RWPE2 (cell line): ENCODE measurements at regions not wholly inside any gene's neighbourhood (a gene's known extent, or its start where the extent isn't known, plus 50 kb on each side); places are given as distances from the start of the nearest gene placed in this dataset.
A peak's percentile ranks its signal among the peaks of the same experiment; 100 is the strongest.

Experiments
- ATAC-seq: fragments of 200-7000 bp; cut with Tn5 transposase; 3 replicates; pipeline ENCODE4 v1.9.1; 2021; ENCODE audit warnings: low read depth
- DNase-seq: peaks from one replicate; pipeline ENCODE4 v3.0.0-alpha.2; 2020; ENCODE audit warnings: low spot score
- H3K27ac ChIP-seq: fragments of 450-650 bp; 2 replicates; pipeline ENCODE4 v1.5.1; 2017; ENCODE audit warnings: mild to moderate bottlenecking; ENCODE audit not compliant: poor library complexity, severe bottlenecking
- H3K27me3 ChIP-seq: fragments of 250-450 bp; sonication (Bioruptor Pico); 2 replicates; pipeline ENCODE4 v1.5.1; 2021; ENCODE audit warnings: mild to moderate bottlenecking, moderate library complexity; ENCODE audit not compliant: insufficient read depth, poor library complexity, severe bottlenecking
- H3K36me3 ChIP-seq: fragments of 250-450 bp; sonication (Bioruptor Pico); 2 replicates; pipeline ENCODE4 v1.5.1; 2020; ENCODE audit warnings: low read depth, mild to moderate bottlenecking, moderate library complexity
- H3K4me1 ChIP-seq: fragments of 250-450 bp; sonication (Bioruptor Pico); 2 replicates; pipeline ENCODE4 v1.5.1; 2021; ENCODE audit warnings: mild to moderate bottlenecking, moderate library complexity; ENCODE audit not compliant: insufficient read depth, poor library complexity, severe bottlenecking
- H3K4me3 ChIP-seq: fragments of 250-450 bp; sonication (Bioruptor Pico); 2 replicates; pipeline ENCODE4 v1.5.1; 2021; ENCODE audit warnings: mild to moderate bottlenecking, moderate library complexity; ENCODE audit not compliant: severe bottlenecking
- H3K9me3 ChIP-seq: fragments of 250-450 bp; sonication (Bioruptor Pico); 2 replicates; pipeline ENCODE4 v1.5.1; 2021; ENCODE audit warnings: mild to moderate bottlenecking, moderate library complexity; ENCODE audit not compliant: severe bottlenecking
- CTCF ChIP-seq: fragments of 450-650 bp; IDR thresholded peaks from one replicate; pipeline ENCODE4 v1.5.1; 2017; ENCODE audit warnings: mild to moderate bottlenecking, moderate library complexity; ENCODE audit not compliant: poor library complexity, severe bottlenecking

GRCh38 chr16:86901483-86901882 lies 323.1 kb downstream of the FOXL1 start:
- TF ChIP-seq CTCF = no peak

GRCh38 chr16:86902656-86903001 lies 324.3 kb downstream of the FOXL1 start:
- no peaks in the 10 kb centered on the region for H3K9me3 ChIP-seq
- H3K27me3 ChIP-seq = no peaks in the 10 kb centered on the region
- no peak overlapping the region for H3K4me3 ChIP-seq
- TF ChIP-seq CTCF = no peak
- DNase-seq (no peak), ATAC-seq (no peak)
- peak overlapping the region; percentile 61 for H3K27ac ChIP-seq
- H3K4me1 ChIP-seq = peaks cover 20% of the 10 kb centered on the region
- H3K36me3 ChIP-seq = no peaks in the 10 kb centered on the region

More at GRCh38 chr16:86901483-86901882, 323.1 kb downstream of the FOXL1 start:
- ATAC-seq = peak; percentile 61
- Histone ChIP-seq H3K4me1 (peaks cover 20% of the 10 kb centered on the region), H3K9me3 (no peaks in the 10 kb centered on the region), H3K36me3 (no peaks in the 10 kb centered on the region), H3K4me3 (no peak overlapping the region), H3K27me3 (no peaks in the 10 kb centered on the region), H3K27ac (peak overlapping the region; percentile 61)
- no peak for DNase-seq

GRCh38 chr16:86903068-86903467 lies 324.7 kb downstream of the FOXL1 start:
- ATAC-seq = no peak
- H3K27ac ChIP-seq = no peak overlapping the region
- no peak for TF ChIP-seq CTCF

GRCh38 chr16:86905302-86905701 lies 327.0 kb downstream of the FOXL1 start:
- H3K27me3 ChIP-seq = no peaks in the 10 kb centered on the region
- H3K27ac ChIP-seq = no peak overlapping the region
- no peaks in the 10 kb centered on the region for H3K36me3 ChIP-seq
- TF ChIP-seq CTCF = no peak
- no peak for ATAC-seq
- H3K4me1 ChIP-seq = peaks cover 10% of the 10 kb centered on the region
- no peaks in the 10 kb centered on the region for H3K9me3 ChIP-seq
- H3K4me3 ChIP-seq = no peak overlapping the region
- DNase-seq = no peak

More at GRCh38 chr16:86903068-86903467, 324.7 kb downstream of the FOXL1 start:
- Histone ChIP-seq H3K4me1 (peaks cover 20% of the 10 kb centered on the region), H3K36me3 (no peaks in the 10 kb centered on the region), H3K9me3 (no peaks in the 10 kb centered on the region), H3K4me3 (no peak overlapping the region), H3K27me3 (no peaks in the 10 kb centered on the region)
- no peak for DNase-seq

GRCh38 chr16:86906623-86907022 lies 328.3 kb downstream of the FOXL1 start:
- ATAC-seq (no peak), DNase-seq (no peak)
- Histone ChIP-seq H3K4me3 (no peak overlapping the region), H3K27me3 (no peaks in the 10 kb centered on the region), H3K4me1 (peaks cover 10% of the 10 kb centered on the region), H3K36me3 (no peaks in the 10 kb centered on the region), H3K9me3 (no peaks in the 10 kb centered on the region), H3K27ac (no peak overlapping the region)
- TF ChIP-seq CTCF = no peak
